ENCODE measurements at regions not wholly inside any gene's neighbourhood (a gene's known extent, or its start where the extent isn't known, plus 50 kb on each side); places are given as distances from the start of the nearest gene placed in this dataset.

GRCh38 chr3:62950210-62950609 lies 75.0 kb upstream of the CADPS start:
- no peak for ATAC-seq

More at GRCh38 chr3:62950210-62950609, 75.0 kb upstream of the CADPS start:
- no peaks in the 10 kb centered on the region for H3K27me3 ChIP-seq (ENCODE audit: control insufficient read depth in 1 of 2, insufficient read depth in 2 of 2, low read length in 2 of 2)
- H2AFZ ChIP-seq (ENCODE audit: low read length): no peak overlapping the region
- BruUV-seq (replicated peaks): no TSS peak
- intact Hi-C loops (cut with micrococcal nuclease; ENCODE audit: unreplicated experiment) (no loop called here), in situ Hi-C loops (cut with HindIII; ENCODE audit: extremely low pct_ligation_motif_present, low pct_unique_long_range_greater_than_20kb) (no loop called here)
- no peak overlapping the region for H3K27ac ChIP-seq (ENCODE audit: extremely low read length, insufficient read depth, low read length)
- DNase-seq (ENCODE audit: low spot score) (no peak), FAIRE-seq (no peak)
- no peaks in the 10 kb centered on the region for H3K36me3 ChIP-seq (replicated peaks in 1 of 2; ENCODE audit: control insufficient read depth in 1 of 2, insufficient read depth in 2 of 2, low read length in 2 of 2)
- H3K9me3 ChIP-seq (ENCODE audit: low read length): no peaks in the 10 kb centered on the region
- H3K79me2 ChIP-seq (ENCODE audit: insufficient read depth, low read length): no peaks in the 10 kb centered on the region
- no peaks in the 10 kb centered on the region for H4K20me1 ChIP-seq (ENCODE audit: insufficient read depth, low read length)
- TF ChIP-seq ARID4A (CRISPR knock-in tag; IDR thresholded peaks at IDR 0.05; ENCODE audit: borderline replicate concordance) (no peak), RBAK (CRISPR knock-in tag; IDR thresholded peaks at IDR 0.05) (no peak), ERF (CRISPR knock-in tag; IDR thresholded peaks at IDR 0.05) (no peak), ZSCAN25 (CRISPR knock-in tag; IDR thresholded peaks at IDR 0.05) (no peak), GLMP (CRISPR knock-in tag; IDR thresholded peaks at IDR 0.05; ENCODE audit: borderline replicate concordance) (no peak), NR3C1 (CRISPR knock-in tag; IDR thresholded peaks at IDR 0.05) (no peak), NFKB2 (CRISPR knock-in tag; IDR thresholded peaks at IDR 0.05; ENCODE audit: borderline replicate concordance) (no peak), SNAPC5 (CRISPR knock-in tag; IDR thresholded peaks at IDR 0.05; ENCODE audit: borderline replicate concordance) (no peak), KDM2A (CRISPR knock-in tag; IDR thresholded peaks at IDR 0.05; ENCODE audit: borderline replicate concordance, low read depth) (no peak), ZFP62 (CRISPR knock-in tag; IDR thresholded peaks at IDR 0.05) (no peak), MYNN (CRISPR knock-in tag; IDR thresholded peaks at IDR 0.05; ENCODE audit: low read depth) (no peak), ZFP90 (CRISPR knock-in tag; IDR thresholded peaks at IDR 0.05; ENCODE audit: borderline replicate concordance) (no peak)
- H3K9ac ChIP-seq (ENCODE audit: insufficient read depth, low read depth, low read length): no peak overlapping the region
- no peaks in the 10 kb centered on the region for H3K4me1 ChIP-seq (ENCODE audit: insufficient read depth, low read length)
- H3K4me3 ChIP-seq (replicated peaks in 1 of 3; ENCODE audit: insufficient read depth in 1 of 3, low read depth in 2 of 3, low read length in 3 of 3): no peak overlapping the region
- 4% methylated on average over 4 of the region's 4 CpGs for WGBS (ENCODE audit: low lambda C conversion rate)
- H3K4me2 ChIP-seq (ENCODE audit: low read depth, low read length): no peak overlapping the region
- ChIA-PET POLR2A (no interaction called here), CTCF (ENCODE audit: low intra/inter-chr PET ratio, low total read pairs) (no interaction called here)
